Fibroblast of the aortic adventitia (primary cell): ENCODE measurements at regions not wholly inside any gene's neighbourhood (a gene's known extent, or its start where the extent isn't known, plus 50 kb on each side); places are given as distances from the start of the nearest gene placed in this dataset.
A peak's percentile ranks its signal among the peaks of the same experiment; 100 is the strongest.

Source experiments
- DNase-seq: peaks from one replicate; pipeline ENCODE4 v3.0.0-alpha.2; 2010; ENCODE audit warnings: low read depth
- H3K4me3 ChIP-seq: 2 replicates; pipeline ENCODE4 v1.5.1; 2011; ENCODE audit warnings: low read depth, mild to moderate bottlenecking, control low read depth, low read length, moderate library complexity
- CTCF ChIP-seq: IDR thresholded peaks from 2 replicates; pipeline ENCODE4 v1.5.1; 2011; ENCODE audit warnings: mild to moderate bottlenecking, low read length, control low read depth, inconsistent platforms; ENCODE audit not compliant: insufficient read depth

- H3K4me3 ChIP-seq = no peak overlapping the region
- no peak for DNase-seq
- no peak for TF ChIP-seq CTCF
Observed at GRCh38 chr11:70790671-70791300, 392.5 kb downstream of the CTTN start.

- TF ChIP-seq CTCF = no peak
- no peak overlapping the region for H3K4me3 ChIP-seq
- DNase-seq = no peak
Observed at GRCh38 chr11:70796648-70797227, 398.4 kb downstream of the CTTN start.

GRCh38 chr11:70798296-70798695 is 400.0 kb downstream of the CTTN start:
- no peak for TF ChIP-seq CTCF
- no peak overlapping the region for H3K4me3 ChIP-seq
- DNase-seq = no peak

GRCh38 chr11:70799386-70799785 is 401.1 kb downstream of the CTTN start:
- TF ChIP-seq CTCF = no peak
- DNase-seq = peak; percentile 18
- H3K4me3 ChIP-seq = no peak overlapping the region

- DNase-seq = no peak
- H3K4me3 ChIP-seq = no peak overlapping the region
- no peak for TF ChIP-seq CTCF
Observed at GRCh38 chr11:70802185-70802584, 403.9 kb downstream of the CTTN start.

- no peak overlapping the region for H3K4me3 ChIP-seq
- TF ChIP-seq CTCF = no peak
- no peak for DNase-seq
Observed at GRCh38 chr11:70804139-70804837, 406.0 kb downstream of the CTTN start.

- no peak for DNase-seq
- no peak for TF ChIP-seq CTCF
- H3K4me3 ChIP-seq = no peak overlapping the region
Observed at GRCh38 chr11:70805243-70805642, 406.9 kb downstream of the CTTN start.
